ENCODE measurements at regions not wholly inside any gene's neighbourhood (a gene's known extent, or its start where the extent isn't known, plus 50 kb on each side); places are given as distances from the start of the nearest gene placed in this dataset.

DNA sequence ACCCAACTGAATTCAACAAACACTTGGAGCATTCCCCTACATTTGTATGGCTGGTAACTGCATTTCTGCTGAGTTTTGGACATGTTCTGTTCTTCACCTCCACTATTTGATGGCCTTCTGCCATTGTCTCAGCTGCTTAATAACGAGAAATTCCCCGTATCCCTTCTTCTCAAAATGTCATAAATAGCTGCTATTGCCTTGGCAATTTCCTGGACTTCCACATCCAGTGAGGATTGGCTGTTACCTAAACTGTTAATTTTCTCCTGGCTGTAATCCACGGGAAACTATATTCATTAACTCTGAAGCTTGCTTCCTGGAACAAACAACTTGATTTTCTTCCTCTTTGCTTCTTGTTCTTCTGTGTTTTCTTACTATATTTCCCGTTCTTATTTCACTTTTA, 69.5 kb upstream of the TDRD3 start:
- TF ChIP-seq, protein P1, sequence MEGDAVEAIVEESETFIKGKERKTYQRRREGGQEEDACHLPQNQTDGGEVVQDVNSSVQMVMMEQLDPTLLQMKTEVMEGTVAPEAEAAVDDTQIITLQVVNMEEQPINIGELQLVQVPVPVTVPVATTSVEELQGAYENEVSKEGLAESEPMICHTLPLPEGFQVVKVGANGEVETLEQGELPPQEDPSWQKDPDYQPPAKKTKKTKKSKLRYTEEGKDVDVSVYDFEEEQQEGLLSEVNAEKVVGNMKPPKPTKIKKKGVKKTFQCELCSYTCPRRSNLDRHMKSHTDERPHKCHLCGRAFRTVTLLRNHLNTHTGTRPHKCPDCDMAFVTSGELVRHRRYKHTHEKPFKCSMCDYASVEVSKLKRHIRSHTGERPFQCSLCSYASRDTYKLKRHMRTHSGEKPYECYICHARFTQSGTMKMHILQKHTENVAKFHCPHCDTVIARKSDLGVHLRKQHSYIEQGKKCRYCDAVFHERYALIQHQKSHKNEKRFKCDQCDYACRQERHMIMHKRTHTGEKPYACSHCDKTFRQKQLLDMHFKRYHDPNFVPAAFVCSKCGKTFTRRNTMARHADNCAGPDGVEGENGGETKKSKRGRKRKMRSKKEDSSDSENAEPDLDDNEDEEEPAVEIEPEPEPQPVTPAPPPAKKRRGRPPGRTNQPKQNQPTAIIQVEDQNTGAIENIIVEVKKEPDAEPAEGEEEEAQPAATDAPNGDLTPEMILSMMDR (conservative IDR thresholded peaks at IDR 0.05; ENCODE audit: low read depth in 2 of 2) = no peak
- TF ChIP-seq, protein P2, sequence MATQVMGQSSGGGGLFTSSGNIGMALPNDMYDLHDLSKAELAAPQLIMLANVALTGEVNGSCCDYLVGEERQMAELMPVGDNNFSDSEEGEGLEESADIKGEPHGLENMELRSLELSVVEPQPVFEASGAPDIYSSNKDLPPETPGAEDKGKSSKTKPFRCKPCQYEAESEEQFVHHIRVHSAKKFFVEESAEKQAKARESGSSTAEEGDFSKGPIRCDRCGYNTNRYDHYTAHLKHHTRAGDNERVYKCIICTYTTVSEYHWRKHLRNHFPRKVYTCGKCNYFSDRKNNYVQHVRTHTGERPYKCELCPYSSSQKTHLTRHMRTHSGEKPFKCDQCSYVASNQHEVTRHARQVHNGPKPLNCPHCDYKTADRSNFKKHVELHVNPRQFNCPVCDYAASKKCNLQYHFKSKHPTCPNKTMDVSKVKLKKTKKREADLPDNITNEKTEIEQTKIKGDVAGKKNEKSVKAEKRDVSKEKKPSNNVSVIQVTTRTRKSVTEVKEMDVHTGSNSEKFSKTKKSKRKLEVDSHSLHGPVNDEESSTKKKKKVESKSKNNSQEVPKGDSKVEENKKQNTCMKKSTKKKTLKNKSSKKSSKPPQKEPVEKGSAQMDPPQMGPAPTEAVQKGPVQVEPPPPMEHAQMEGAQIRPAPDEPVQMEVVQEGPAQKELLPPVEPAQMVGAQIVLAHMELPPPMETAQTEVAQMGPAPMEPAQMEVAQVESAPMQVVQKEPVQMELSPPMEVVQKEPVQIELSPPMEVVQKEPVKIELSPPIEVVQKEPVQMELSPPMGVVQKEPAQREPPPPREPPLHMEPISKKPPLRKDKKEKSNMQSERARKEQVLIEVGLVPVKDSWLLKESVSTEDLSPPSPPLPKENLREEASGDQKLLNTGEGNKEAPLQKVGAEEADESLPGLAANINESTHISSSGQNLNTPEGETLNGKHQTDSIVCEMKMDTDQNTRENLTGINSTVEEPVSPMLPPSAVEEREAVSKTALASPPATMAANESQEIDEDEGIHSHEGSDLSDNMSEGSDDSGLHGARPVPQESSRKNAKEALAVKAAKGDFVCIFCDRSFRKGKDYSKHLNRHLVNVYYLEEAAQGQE (IDR thresholded peaks at IDR 0.05; ENCODE audit: unreplicated experiment) = no peak
- TF ChIP-seq EZH2phosphoT487 (IDR thresholded peaks at IDR 0.05; ENCODE audit: unreplicated experiment) (no peak), ZNF331 (CRISPR knock-in tag; IDR thresholded peaks at IDR 0.05; ENCODE audit: low read depth) (no peak), EZH2 (IDR thresholded peaks at IDR 0.05; ENCODE audit: low read depth, unreplicated experiment) (no peak), CREB1 (CRISPR knock-in tag; IDR thresholded peaks at IDR 0.05; ENCODE audit: low read depth) (no peak)
- TF ChIP-seq, protein P3, sequence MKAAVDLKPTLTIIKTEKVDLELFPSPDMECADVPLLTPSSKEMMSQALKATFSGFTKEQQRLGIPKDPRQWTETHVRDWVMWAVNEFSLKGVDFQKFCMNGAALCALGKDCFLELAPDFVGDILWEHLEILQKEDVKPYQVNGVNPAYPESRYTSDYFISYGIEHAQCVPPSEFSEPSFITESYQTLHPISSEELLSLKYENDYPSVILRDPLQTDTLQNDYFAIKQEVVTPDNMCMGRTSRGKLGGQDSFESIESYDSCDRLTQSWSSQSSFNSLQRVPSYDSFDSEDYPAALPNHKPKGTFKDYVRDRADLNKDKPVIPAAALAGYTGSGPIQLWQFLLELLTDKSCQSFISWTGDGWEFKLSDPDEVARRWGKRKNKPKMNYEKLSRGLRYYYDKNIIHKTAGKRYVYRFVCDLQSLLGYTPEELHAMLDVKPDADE (IDR thresholded peaks at IDR 0.05) = no peak
